LHCN-M2 (cell line): ENCODE measurements at regions not wholly inside any gene's neighbourhood (a gene's known extent, or its start where the extent isn't known, plus 50 kb on each side); places are given as distances from the start of the nearest gene placed in this dataset.
"Not testable (repeated sequence)": the region's sequence is repeated elsewhere in the genome, so short reads cannot be mapped to it uniquely, and the experiment has no call there.

Experiments used
- DNase-seq: peaks from one replicate; pipeline ENCODE4 v3.0.0-alpha.2; 2012; ENCODE audit warnings: low read depth

GRCh38 chr17:27049104-27049784 is 244.7 kb upstream of the WSB1 start:
- DNase-seq, result peak; percentile 1

- DNase-seq, result no peak
These were observed 228.3 kb upstream of the WSB1 start for GRCh38 chr17:27065588-27065987.

GRCh38 chr17:27066315-27066714 is 227.6 kb upstream of the WSB1 start:
- no peak for DNase-seq

- DNase-seq, result no peak
These were observed 223.9 kb upstream of the WSB1 start for GRCh38 chr17:27069842-27070508.

GRCh38 chr17:27070836-27071235 is 223.1 kb upstream of the WSB1 start:
- no peak for DNase-seq

GRCh38 chr17:27072885-27073284 is 221.0 kb upstream of the WSB1 start:
- no peak for DNase-seq

GRCh38 chr17:27076814-27077213 is 217.1 kb upstream of the WSB1 start:
- no peak for DNase-seq

- no peak for DNase-seq
These were observed 215.6 kb upstream of the WSB1 start for GRCh38 chr17:27078296-27078695.

- DNase-seq, result no peak
These were observed 214.3 kb upstream of the WSB1 start for GRCh38 chr17:27079660-27080059.

GRCh38 chr17:27081002-27081638 is 212.8 kb upstream of the WSB1 start:
- no peak for DNase-seq

GRCh38 chr17:27082023-27082774 is 211.7 kb upstream of the WSB1 start:
- no peak for DNase-seq

GRCh38 chr17:27082775-27083154 is 211.1 kb upstream of the WSB1 start:
- no peak for DNase-seq

- DNase-seq, result no peak
These were observed 210.3 kb upstream of the WSB1 start for GRCh38 chr17:27083408-27084185.

GRCh38 chr17:27085517-27085916 is 208.4 kb upstream of the WSB1 start:
- DNase-seq, result no peak

- DNase-seq, result no peak
These were observed 207.4 kb upstream of the WSB1 start for GRCh38 chr17:27086526-27086925.

GRCh38 chr17:27087935-27088766 is 205.8 kb upstream of the WSB1 start:
- no peak for DNase-seq

GRCh38 chr17:27088767-27089078 is 205.2 kb upstream of the WSB1 start:
- no peak for DNase-seq

- not testable (repeated sequence) for DNase-seq
These were observed 204.6 kb upstream of the WSB1 start for GRCh38 chr17:27089079-27089928.

GRCh38 chr17:27089929-27090247 is 204.0 kb upstream of the WSB1 start:
- no peak for DNase-seq
